ENCODE measurements at regions not wholly inside any gene's neighbourhood (a gene's known extent, or its start where the extent isn't known, plus 50 kb on each side); places are given as distances from the start of the nearest gene placed in this dataset.

GRCh38 chr7:25356534-25357151 is 128.4 kb upstream of the NPVF start:
- DNase-seq (ENCODE audit: extremely low spot score, unreplicated experiment) = no peak
- H3K4me3 Mint-ChIP-seq (ENCODE audit: unreplicated experiment) = no peak overlapping the region
- no peaks in the 10 kb centered on the region for H3K36me3 Mint-ChIP-seq (ENCODE audit: unreplicated experiment)
- H3K9me3 Mint-ChIP-seq (ENCODE audit: unreplicated experiment) = no peaks in the 10 kb centered on the region
- TF ChIP-seq, protein P1, sequence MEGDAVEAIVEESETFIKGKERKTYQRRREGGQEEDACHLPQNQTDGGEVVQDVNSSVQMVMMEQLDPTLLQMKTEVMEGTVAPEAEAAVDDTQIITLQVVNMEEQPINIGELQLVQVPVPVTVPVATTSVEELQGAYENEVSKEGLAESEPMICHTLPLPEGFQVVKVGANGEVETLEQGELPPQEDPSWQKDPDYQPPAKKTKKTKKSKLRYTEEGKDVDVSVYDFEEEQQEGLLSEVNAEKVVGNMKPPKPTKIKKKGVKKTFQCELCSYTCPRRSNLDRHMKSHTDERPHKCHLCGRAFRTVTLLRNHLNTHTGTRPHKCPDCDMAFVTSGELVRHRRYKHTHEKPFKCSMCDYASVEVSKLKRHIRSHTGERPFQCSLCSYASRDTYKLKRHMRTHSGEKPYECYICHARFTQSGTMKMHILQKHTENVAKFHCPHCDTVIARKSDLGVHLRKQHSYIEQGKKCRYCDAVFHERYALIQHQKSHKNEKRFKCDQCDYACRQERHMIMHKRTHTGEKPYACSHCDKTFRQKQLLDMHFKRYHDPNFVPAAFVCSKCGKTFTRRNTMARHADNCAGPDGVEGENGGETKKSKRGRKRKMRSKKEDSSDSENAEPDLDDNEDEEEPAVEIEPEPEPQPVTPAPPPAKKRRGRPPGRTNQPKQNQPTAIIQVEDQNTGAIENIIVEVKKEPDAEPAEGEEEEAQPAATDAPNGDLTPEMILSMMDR (IDR thresholded peaks at IDR 0.05) = no peak
- no peaks in the 10 kb centered on the region for H3K4me1 Mint-ChIP-seq (ENCODE audit: unreplicated experiment)
- H3K27ac Mint-ChIP-seq (ENCODE audit: unreplicated experiment) = no peak overlapping the region
- peaks cover 7% of the 10 kb centered on the region for H3K27me3 Mint-ChIP-seq (ENCODE audit: unreplicated experiment)

DNA sequence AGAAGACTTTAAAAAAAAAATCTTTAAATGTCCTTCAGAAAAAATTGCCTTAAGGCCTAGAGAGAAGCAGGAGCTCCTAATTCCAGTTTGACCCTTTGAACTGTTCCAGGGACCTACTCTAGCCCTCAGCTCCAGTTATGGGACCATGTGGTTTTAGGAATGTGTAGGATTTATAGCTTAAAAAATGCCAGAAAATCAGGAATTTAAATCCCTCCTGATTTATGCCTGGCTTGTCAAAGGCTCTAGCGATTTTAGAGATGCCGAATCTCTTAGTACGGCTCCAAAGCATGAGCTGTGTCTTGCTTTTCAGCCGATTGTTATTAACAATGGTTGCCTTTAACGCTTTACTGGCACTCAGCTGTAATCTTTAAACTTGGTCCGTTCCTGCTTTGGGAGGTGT is 130.6 kb upstream of the NPVF start:
- peaks cover 10% of the 10 kb centered on the region for H3K27me3 Mint-ChIP-seq (ENCODE audit: unreplicated experiment)
- no peak for DNase-seq (ENCODE audit: extremely low spot score, unreplicated experiment)
- peaks cover 4% of the 10 kb centered on the region for H3K9me3 Mint-ChIP-seq (ENCODE audit: unreplicated experiment)
- H3K4me3 Mint-ChIP-seq (ENCODE audit: unreplicated experiment) = no peak overlapping the region
- H3K36me3 Mint-ChIP-seq (ENCODE audit: unreplicated experiment) = no peaks in the 10 kb centered on the region
- no peak overlapping the region for H3K27ac Mint-ChIP-seq (ENCODE audit: unreplicated experiment)
- TF ChIP-seq, protein P1 (IDR thresholded peaks at IDR 0.05) = no peak
- H3K4me1 Mint-ChIP-seq (ENCODE audit: unreplicated experiment) = no peaks in the 10 kb centered on the region

DNA sequence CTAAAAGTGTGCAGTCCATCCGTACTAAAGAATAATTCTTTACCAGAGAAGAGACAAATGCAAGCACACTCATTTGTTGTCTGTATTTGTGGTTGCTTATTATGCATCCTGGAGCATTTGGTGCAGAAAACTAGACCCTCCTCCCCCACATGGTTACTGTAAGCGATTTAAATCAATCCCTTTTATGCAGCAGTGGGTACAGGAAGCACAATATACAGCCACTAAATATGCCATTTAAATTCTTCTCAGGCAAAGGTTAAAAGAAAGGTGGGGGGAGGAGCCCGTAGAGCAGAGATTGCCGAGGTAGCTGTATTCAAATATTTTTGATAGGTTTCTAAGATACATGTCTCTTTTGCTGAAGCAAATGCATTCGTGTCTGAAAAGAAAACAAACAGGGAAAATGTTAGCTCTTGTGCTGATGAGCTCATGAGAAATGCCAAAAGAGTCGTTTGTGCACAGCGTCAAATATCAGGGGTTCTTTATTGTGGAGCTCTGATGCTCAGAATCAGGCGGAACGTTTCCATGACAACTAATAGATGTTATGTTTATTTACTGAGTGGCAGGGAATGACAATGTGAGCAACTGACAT is 131.3 kb upstream of the NPVF start:
- TF ChIP-seq, protein P1 (IDR thresholded peaks at IDR 0.05) = no peak
- Mint-ChIP-seq H3K27me3 (ENCODE audit: unreplicated experiment) (peaks cover 10% of the 10 kb centered on the region), H3K36me3 (ENCODE audit: unreplicated experiment) (no peaks in the 10 kb centered on the region), H3K4me1 (ENCODE audit: unreplicated experiment) (no peaks in the 10 kb centered on the region), H3K4me3 (ENCODE audit: unreplicated experiment) (no peak overlapping the region), H3K27ac (ENCODE audit: unreplicated experiment) (no peak overlapping the region), H3K9me3 (ENCODE audit: unreplicated experiment) (peaks cover 4% of the 10 kb centered on the region)
- DNase-seq (ENCODE audit: extremely low spot score, unreplicated experiment) = no peak

DNA sequence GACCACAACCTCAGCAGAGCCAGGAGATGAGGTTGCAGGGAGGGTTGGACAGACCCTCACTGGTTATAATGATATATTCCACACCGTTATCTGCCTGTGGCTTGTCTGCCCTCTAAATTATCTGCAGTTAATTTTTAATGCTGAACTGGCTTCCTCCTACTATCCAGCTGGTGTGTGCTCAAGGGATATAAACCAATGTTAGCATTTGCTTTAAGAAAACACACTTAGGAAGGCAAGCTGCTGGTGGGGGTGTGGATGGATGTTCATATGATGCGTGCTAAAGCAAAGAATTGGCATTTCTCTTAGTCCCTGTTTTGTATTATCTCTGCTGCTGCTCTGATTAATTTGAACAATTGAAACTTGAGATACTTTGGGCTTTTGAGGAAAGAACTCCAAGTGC is 132.2 kb upstream of the NPVF start:
- TF ChIP-seq, protein P1 (IDR thresholded peaks at IDR 0.05) = no peak
- peaks cover 10% of the 10 kb centered on the region for H3K27me3 Mint-ChIP-seq (ENCODE audit: unreplicated experiment)
- peaks cover 4% of the 10 kb centered on the region for H3K9me3 Mint-ChIP-seq (ENCODE audit: unreplicated experiment)
- DNase-seq (ENCODE audit: extremely low spot score, unreplicated experiment) = no peak
- H3K36me3 Mint-ChIP-seq (ENCODE audit: unreplicated experiment) = no peaks in the 10 kb centered on the region
- H3K27ac Mint-ChIP-seq (ENCODE audit: unreplicated experiment) = no peak overlapping the region
- no peak overlapping the region for H3K4me3 Mint-ChIP-seq (ENCODE audit: unreplicated experiment)
- H3K4me1 Mint-ChIP-seq (ENCODE audit: unreplicated experiment) = no peaks in the 10 kb centered on the region

DNA sequence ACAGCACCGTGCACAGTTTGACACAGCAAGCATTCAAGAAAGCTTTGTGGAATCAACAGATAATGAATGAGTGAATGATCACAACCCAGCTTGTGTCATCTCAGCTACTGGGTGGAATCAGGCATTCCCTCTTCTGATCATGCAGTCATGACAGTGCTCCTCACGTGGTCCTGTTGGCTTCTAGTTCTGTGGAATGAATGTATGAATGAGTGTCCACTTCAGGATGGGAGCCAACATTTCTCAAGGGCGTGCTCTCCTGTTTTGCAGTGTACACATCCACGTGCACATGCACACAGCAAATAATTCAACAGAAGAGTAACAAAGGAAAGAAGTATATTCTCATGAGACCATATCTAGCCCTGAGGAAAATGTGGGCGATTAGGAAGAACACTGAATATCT is 133.1 kb upstream of the NPVF start:
- Mint-ChIP-seq H3K36me3 (ENCODE audit: unreplicated experiment) (no peaks in the 10 kb centered on the region), H3K4me1 (ENCODE audit: unreplicated experiment) (no peaks in the 10 kb centered on the region), H3K9me3 (ENCODE audit: unreplicated experiment) (peaks cover 4% of the 10 kb centered on the region), H3K4me3 (ENCODE audit: unreplicated experiment) (no peak overlapping the region), H3K27ac (ENCODE audit: unreplicated experiment) (no peak overlapping the region), H3K27me3 (ENCODE audit: unreplicated experiment) (peaks cover 10% of the 10 kb centered on the region)
- TF ChIP-seq, protein P1 (IDR thresholded peaks at IDR 0.05) = no peak
- DNase-seq (ENCODE audit: extremely low spot score, unreplicated experiment) = no peak
